K562 (cell line): ENCODE measurements at regions not wholly inside any gene's neighbourhood (a gene's known extent, or its start where the extent isn't known, plus 50 kb on each side); places are given as distances from the start of the nearest gene placed in this dataset.

ENCODE experiments used
- ATAC-seq: fragments of 200-7000 bp; cut with Tn5 transposase; 3 replicates; pipeline ENCODE4 v1.9.1; 2020; ENCODE audit warnings: moderate library complexity
- BruUV-seq: library from RNA; stranded (reverse); fragments of 400-500 nt; replicated peaks from 2 replicates; lab custom pipeline; 2021; lab: Mats Ljungman, UMichigan
- CTCF ChIA-PET: fragments of 300-600 bp; formaldehyde crosslinking; extraction: SDS; loops from one replicate; lab custom pipeline; 2021; ENCODE audit warnings: low intra/inter-chr PET ratio; lab: Yijun Ruan, JAX
- POLR2A ChIA-PET: fragments of 300-600, 350-650 bp; sonication (Branson Sonifier 250); formaldehyde crosslinking; extraction: SDS; loops from one replicate; lab custom pipeline; 2021; ENCODE audit warnings: antibody characterized with exemption, inconsistent platforms; lab: Yijun Ruan, JAX
- DNase-seq, 4 experiments: peaks; one replicate each; pipeline versions ENCODE4 v3.0.0 to v3.0.0-alpha.2; 2011 to 2018; ENCODE audit warnings: low spot score in 3 of 4, mixed read lengths in 3 of 4; ENCODE audit errors: extremely low read depth in 1 of 4
- FAIRE-seq: peaks from 2 replicates; lab custom pipeline; 2011; peaks lifted over from hg19 to GRCh38; lab: Jason Lieb, UNC
- H2AFZ ChIP-seq: 2 replicates; pipeline ENCODE4 v1.6.0; 2011; ENCODE audit warnings: low read depth, low read length, control low read depth, inconsistent platforms
- H3K27ac ChIP-seq: fragments of 200-600 bp; 3 replicates; pipeline ENCODE4 v1.8.0; 2011; ENCODE audit warnings: low read depth, mild to moderate bottlenecking, control low read depth, inconsistent platforms, low read length, moderate library complexity, mixed read lengths; ENCODE audit errors: extremely low read depth
- H3K27me3 ChIP-seq, 2 experiments: fragments of 300-600 bp in 1 of 2; 2 replicates in 1 of 2; 3 replicates in 1 of 2; pipeline versions ENCODE4 v1.6.0 to v1.8.0; 2011; ENCODE audit warnings: inconsistent platforms in 2 of 2, low read length in 2 of 2, mild to moderate bottlenecking in 1 of 2, mixed read lengths in 1 of 2, moderate library complexity in 1 of 2; ENCODE audit not compliant: control insufficient read depth in 2 of 2, insufficient read depth in 2 of 2
- H3K36me3 ChIP-seq: fragments of 300-600 bp; 3 replicates; pipeline ENCODE4 v1.8.0; 2011; ENCODE audit warnings: mild to moderate bottlenecking, low read length, inconsistent platforms; ENCODE audit not compliant: control insufficient read depth, insufficient read depth
- H3K4me1 ChIP-seq, 2 experiments: fragments of 200-600 bp in 1 of 2; replicated peaks in 1 of 2; 2 replicates in 1 of 2; 3 replicates in 1 of 2; pipeline versions ENCODE4 v1.5.1 to v1.8.0; 2011; ENCODE audit warnings: inconsistent platforms in 2 of 2, low read length in 2 of 2, mild to moderate bottlenecking in 1 of 2, mixed read lengths in 1 of 2, moderate library complexity in 1 of 2; ENCODE audit not compliant: control insufficient read depth in 2 of 2, insufficient read depth in 2 of 2
- H3K4me2 ChIP-seq: 2 replicates; pipeline ENCODE4 v1.6.1; 2011; ENCODE audit warnings: low read length, control low read depth, inconsistent platforms, mixed read lengths; ENCODE audit not compliant: insufficient read depth
- H3K4me3 ChIP-seq: fragments of 200-600 bp; sonication (generic), shearing (Covaris generic); 2 replicates; pipeline ENCODE4 v1.5.1; 2016; ENCODE audit warnings: control low read depth, inconsistent platforms
- H3K79me2 ChIP-seq: fragments of 200-600 bp; 3 replicates; pipeline ENCODE4 v1.8.0; 2011; ENCODE audit warnings: low read length, inconsistent platforms; ENCODE audit not compliant: control insufficient read depth, insufficient read depth
- H3K9ac ChIP-seq, 2 experiments: 2 replicates each; pipeline versions ENCODE4 v1.6.0 to v1.6.1; 2011; ENCODE audit warnings: low read depth in 2 of 2, low read length in 2 of 2, control low read depth in 1 of 2, inconsistent platforms in 1 of 2, mild to moderate bottlenecking in 1 of 2, mixed read lengths in 1 of 2; ENCODE audit not compliant: insufficient read depth in 1 of 2
- H3K9me1 ChIP-seq: one replicate; pipeline ENCODE4 v1.6.0; 2011; ENCODE audit warnings: inconsistent platforms, mild to moderate bottlenecking, low read length, moderate library complexity; ENCODE audit not compliant: control insufficient read depth, insufficient read depth
- H3K9me3 ChIP-seq: replicated peaks from 2 replicates; pipeline ENCODE4 v1.5.1; 2011; ENCODE audit warnings: low read depth, low read length, inconsistent platforms; ENCODE audit not compliant: control insufficient read depth, insufficient read depth
- H4K20me1 ChIP-seq: replicated peaks from 2 replicates; pipeline ENCODE4 v1.6.1; 2011; ENCODE audit warnings: low read length, inconsistent platforms, mixed read lengths; ENCODE audit not compliant: control insufficient read depth, insufficient read depth
- ELF4 ChIP-seq: fragments of 450-650 bp; formaldehyde crosslinking; IDR thresholded peaks from 2 replicates; pipeline ENCODE4 v1.4.0; 2022; ENCODE audit warnings: missing genetic modification characterization
- ERF ChIP-seq: fragments of 450-650 bp; formaldehyde crosslinking; IDR thresholded peaks from 2 replicates; pipeline ENCODE4 v1.4.0; 2020; ENCODE audit warnings: mild to moderate bottlenecking, mixed read lengths
- MEF2A ChIP-seq: IDR thresholded peaks from 2 replicates; pipeline ENCODE4 v1.6.1; 2011; ENCODE audit warnings: low read depth, mild to moderate bottlenecking, low read length, moderate library complexity; ENCODE audit not compliant: control insufficient read depth
- NFIX ChIP-seq: fragments of 250-450 bp; sonication (Bioruptor Pico); IDR thresholded peaks from 2 replicates; pipeline ENCODE4 v1.4.0; 2020; ENCODE audit warnings: low read depth, mild to moderate bottlenecking, moderate library complexity
- POLR3G ChIP-seq: IDR thresholded peaks from 2 replicates; pipeline ENCODE4 v1.6.1; 2011; ENCODE audit not compliant: insufficient read length, insufficient replicate concordance; ENCODE audit errors: extremely low read depth
- SMARCB1 ChIP-seq: IDR thresholded peaks from 2 replicates; pipeline ENCODE4 v1.6.1; 2011; ENCODE audit warnings: improper control_type of control experiment, low read depth; ENCODE audit not compliant: insufficient read length
- SRF ChIP-seq, 2 experiments: fragments of 250-450, 450-650 bp in 1 of 2; sonication (Bioruptor Pico) in 1 of 2; sonication (generic) in 1 of 2; formaldehyde crosslinking; IDR thresholded peaks; 2 replicates each; pipeline versions ENCODE4 v1.5.0 to v1.5.1; 2020 to 2022; ENCODE audit warnings: mild to moderate bottlenecking in 1 of 2, missing genetic modification reagents in 1 of 2
- TBL1XR1 ChIP-seq, 2 experiments: IDR thresholded peaks; 2 replicates each; pipeline ENCODE4 v1.6.1; 2012; ENCODE audit warnings: improper control_type of control experiment in 2 of 2, low read length in 2 of 2, mild to moderate bottlenecking in 1 of 2
- XRCC4 ChIP-seq: IDR thresholded peaks from one replicate; pipeline ENCODE4 v1.6.1; 2011; ENCODE audit not compliant: insufficient read depth, insufficient read length; ENCODE audit errors: extremely low read depth
- WGBS: fragments of 100-300 bp; shearing (Covaris generic); methylation state at CpG from one replicate; pipeline ENCODE4 v1.1.6; 2016; ENCODE audit warnings: low coverage, mixed read lengths; ENCODE audit not compliant: insufficient coverage; ENCODE audit errors: missing lambda C conversion rate; 5-methylcytosine and 5-hydroxymethylcytosine counted together
- in situ Hi-C: fragments of 300-500 bp; cut with MboI; formaldehyde crosslinking; loops from 4 replicates; pipeline ENCODE4 v1.15.0; 2018; ENCODE audit warnings: inconsistent platforms, mixed read lengths
- intact Hi-C: fragments of 100-400 bp; cut with micrococcal nuclease; formaldehyde crosslinking; loops from 2 replicates; pipeline ENCODE4 v1.14.2; 2022
- TF ChIP-seq, protein P1 (sequence below): fragments of 450-650 bp; IDR thresholded peaks from one replicate; pipeline ENCODE4 v1.6.1; 2018; ENCODE audit warnings: mild to moderate bottlenecking, moderate library complexity; ENCODE audit not compliant: partially characterized antibody

DNA sequence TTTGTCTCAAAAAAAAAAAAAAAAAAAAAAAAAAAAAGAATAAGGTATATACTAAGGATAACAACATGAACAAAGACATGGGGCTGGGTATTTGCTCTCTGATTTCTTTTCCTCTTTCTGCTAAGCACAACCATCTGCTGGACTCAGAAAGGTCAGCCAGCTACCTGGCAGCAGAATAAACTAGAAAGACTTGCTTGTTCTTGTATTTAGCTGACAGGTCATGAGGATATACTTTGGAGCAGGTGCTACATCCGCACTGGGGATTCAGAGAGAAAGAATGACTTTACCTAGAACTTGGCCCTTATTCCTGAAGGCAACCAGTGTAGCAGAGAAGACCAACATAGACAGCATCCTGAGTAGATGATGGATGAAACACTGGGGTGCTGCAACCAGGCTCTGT is 550.5 kb downstream of the NTRK3 start:
- CTCF ChIA-PET, result no interaction called here

More for the DNA sequence above, 550.5 kb downstream of the NTRK3 start:
- H3K27me3 ChIP-seq, result no peaks in the 10 kb centered on the region
- H3K36me3 ChIP-seq, result peaks cover 10% of the 10 kb centered on the region; the same call in 2 of the 3 replicates
- no peak for ATAC-seq
- no peak for FAIRE-seq
- WGBS, result 44% methylated on average over 1 of the region's 1 CpG
- no peak overlapping the region for H3K27ac ChIP-seq
- H2AFZ ChIP-seq, result no peak overlapping the region
- H3K4me1 ChIP-seq, result peaks cover 3 to 12% of the 10 kb centered on the region in 2 experiments; a peak in 3 of 5 replicates
- peaks cover 3% of the 10 kb centered on the region for H3K9me1 ChIP-seq
- no peaks in the 10 kb centered on the region for H4K20me1 ChIP-seq
- peaks cover 30% of the 10 kb centered on the region for H3K79me2 ChIP-seq
- no peaks in the 10 kb centered on the region for H3K9me3 ChIP-seq
- no TSS peak for BruUV-seq
- H3K4me3 ChIP-seq, result no peak overlapping the region
- intact Hi-C loops (no loop called here), in situ Hi-C loops (no loop called here)
- POLR2A ChIA-PET, result no interaction called here
- TF ChIP-seq SRF (CRISPR knock-in tag; IDR thresholded peaks at IDR 0.05) (no peak), POLR3G (no peak), NFIX (CRISPR knock-in tag) (no peak), XRCC4 (no peak), SMARCB1 (no peak), TBL1XR1 (IDR thresholded peaks at IDR 0.05; ENCODE audit: low read length in 2 of 2) (no peak), MEF2A (no peak), ELF4 (CRISPR knock-in tag) (no peak), ERF (CRISPR knock-in tag) (no peak)
- TF ChIP-seq, protein P1, sequence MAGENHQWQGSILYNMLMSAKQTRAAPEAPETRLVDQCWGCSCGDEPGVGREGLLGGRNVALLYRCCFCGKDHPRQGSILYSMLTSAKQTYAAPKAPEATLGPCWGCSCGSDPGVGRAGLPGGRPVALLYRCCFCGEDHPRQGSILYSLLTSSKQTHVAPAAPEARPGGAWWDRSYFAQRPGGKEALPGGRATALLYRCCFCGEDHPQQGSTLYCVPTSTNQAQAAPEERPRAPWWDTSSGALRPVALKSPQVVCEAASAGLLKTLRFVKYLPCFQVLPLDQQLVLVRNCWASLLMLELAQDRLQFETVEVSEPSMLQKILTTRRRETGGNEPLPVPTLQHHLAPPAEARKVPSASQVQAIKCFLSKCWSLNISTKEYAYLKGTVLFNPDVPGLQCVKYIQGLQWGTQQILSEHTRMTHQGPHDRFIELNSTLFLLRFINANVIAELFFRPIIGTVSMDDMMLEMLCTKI, result no peak
- DNase-seq, result no peak
- no peak overlapping the region for H3K4me2 ChIP-seq
- H3K9ac ChIP-seq, result no peak overlapping the region
